Hepatocyte (in vitro differentiated cells): ENCODE measurements at regions not wholly inside any gene's neighbourhood (a gene's known extent, or its start where the extent isn't known, plus 50 kb on each side); places are given as distances from the start of the nearest gene placed in this dataset.
A peak's percentile ranks its signal among the peaks of the same experiment; 100 is the strongest.

Source experiments
- DNase-seq: peaks from one replicate; pipeline ENCODE4 v3.0.0-alpha.2; 2016; ENCODE audit warnings: low spot score
- H2AFZ ChIP-seq: fragments of 200-600 bp; sonication (generic); 2 replicates; pipeline ENCODE4 v1.6.0; 2016; ENCODE audit warnings: antibody characterized with exemption, mild to moderate bottlenecking
- H3K27ac ChIP-seq: fragments of 200-600 bp; sonication (generic); 2 replicates; pipeline ENCODE4 v1.5.1; 2016; ENCODE audit warnings: mild to moderate bottlenecking
- H3K27me3 ChIP-seq: fragments of 200-600 bp; sonication (generic); 2 replicates; pipeline ENCODE4 v1.6.1; 2016
- H3K36me3 ChIP-seq: fragments of 200-600 bp; sonication (generic); replicated peaks from 2 replicates; pipeline ENCODE4 v1.5.1; 2016; ENCODE audit warnings: low read depth; ENCODE audit not compliant: insufficient read depth
- H3K4me1 ChIP-seq: fragments of 200-600 bp; sonication (generic); 2 replicates; pipeline ENCODE4 v1.5.1; 2016; ENCODE audit warnings: mild to moderate bottlenecking, moderate library complexity; ENCODE audit not compliant: insufficient read depth
- H3K4me2 ChIP-seq: fragments of 200-600 bp; sonication (generic); 2 replicates; pipeline ENCODE4 v1.6.0; 2016
- H3K4me3 ChIP-seq: fragments of 200-600 bp; sonication (generic); 2 replicates; pipeline ENCODE4 v1.5.1; 2016; ENCODE audit warnings: mild to moderate bottlenecking
- H3K79me2 ChIP-seq: fragments of 200-600 bp; sonication (generic); 2 replicates; pipeline ENCODE4 v1.6.0; 2017; ENCODE audit warnings: mild to moderate bottlenecking
- H3K9me2 ChIP-seq: fragments of 200-600 bp; sonication (generic); replicated peaks from 2 replicates; pipeline ENCODE4 v1.6.0; 2017; ENCODE audit warnings: mild to moderate bottlenecking; ENCODE audit not compliant: insufficient read depth
- H3K9me3 ChIP-seq: fragments of 200-600 bp; sonication (generic); 2 replicates; pipeline ENCODE4 v1.5.1; 2016; ENCODE audit warnings: low read depth, mild to moderate bottlenecking
- H4K20me1 ChIP-seq: fragments of 200-600 bp; sonication (generic); 2 replicates; pipeline ENCODE4 v1.6.0; 2016; ENCODE audit warnings: mild to moderate bottlenecking; ENCODE audit not compliant: insufficient read depth, poor library complexity, severe bottlenecking
- CTCF ChIP-seq: fragments of 200-600 bp; sonication (generic); IDR thresholded peaks from 2 replicates; pipeline ENCODE4 v1.5.1; 2016; ENCODE audit warnings: antibody characterized with exemption, mild to moderate bottlenecking; ENCODE audit not compliant: poor library complexity
- EZH2 ChIP-seq: fragments of 200-600 bp; sonication (generic); IDR thresholded peaks from 2 replicates; pipeline ENCODE4 v1.6.1; 2016; ENCODE audit warnings: antibody characterized with exemption, mild to moderate bottlenecking, borderline replicate concordance
- EZH2phosphoT487 ChIP-seq: fragments of 200-600 bp; sonication (generic); IDR thresholded peaks from one replicate; pipeline ENCODE4 v1.6.1; 2018; ENCODE audit warnings: antibody characterized with exemption, mild to moderate bottlenecking, low read depth, moderate library complexity; ENCODE audit not compliant: unreplicated experiment, severe bottlenecking
- WGBS: methylation state at CpG from one replicate; pipeline ENCODE4 v1.1.6; 2016; ENCODE audit warnings: low lambda C conversion rate; ENCODE audit errors: missing lambda C conversion rate; 5-methylcytosine and 5-hydroxymethylcytosine counted together

- H3K36me3 ChIP-seq, result no peaks in the 10 kb centered on the region
- TF ChIP-seq EZH2 (no peak), EZH2phosphoT487 (no peak), CTCF (no peak)
- no peak overlapping the region for H3K4me3 ChIP-seq
- no peaks in the 10 kb centered on the region for H3K4me1 ChIP-seq
- H3K4me2 ChIP-seq, result no peak overlapping the region
- H3K79me2 ChIP-seq, result no peaks in the 10 kb centered on the region
- H4K20me1 ChIP-seq, result no peaks in the 10 kb centered on the region
- 90% methylated on average over 11 of the region's 11 CpGs for WGBS
- no peaks in the 10 kb centered on the region for H3K9me3 ChIP-seq
- no peaks in the 10 kb centered on the region for H3K9me2 ChIP-seq
- DNase-seq, result no peak
- H2AFZ ChIP-seq, result no peak overlapping the region
- no peaks in the 10 kb centered on the region for H3K27me3 ChIP-seq
- no peak overlapping the region for H3K27ac ChIP-seq
These were observed 207.4 kb upstream of the INTU start for GRCh38 chr4:127425202-127425845.

DNA sequence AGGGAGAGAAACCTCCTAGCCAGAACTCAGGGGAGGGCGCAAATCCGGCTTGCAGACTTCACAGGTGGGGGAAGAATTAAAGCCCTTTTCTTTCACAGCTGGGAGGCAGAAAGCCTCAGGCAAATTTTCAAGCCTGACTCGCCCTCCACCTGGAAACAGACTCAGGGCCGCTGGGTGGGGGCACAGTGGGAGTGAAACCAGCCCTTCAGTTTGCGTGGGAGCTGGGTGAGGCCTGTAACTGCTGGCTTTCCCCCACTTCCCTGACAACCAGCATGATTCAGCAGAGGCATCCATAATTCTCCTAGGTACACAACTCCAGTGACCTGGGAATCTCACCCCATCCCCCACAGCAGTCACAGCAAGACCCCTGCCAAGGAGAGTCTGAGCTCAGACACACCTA is 206.9 kb upstream of the INTU start:
- H3K79me2 ChIP-seq, result no peaks in the 10 kb centered on the region
- 85% methylated on average over 5 of the region's 5 CpGs for WGBS
- no peak overlapping the region for H3K4me2 ChIP-seq
- no peaks in the 10 kb centered on the region for H3K27me3 ChIP-seq
- no peak for TF ChIP-seq CTCF
- TF ChIP-seq EZH2, result no peak
- H4K20me1 ChIP-seq, result no peaks in the 10 kb centered on the region
- no peaks in the 10 kb centered on the region for H3K9me3 ChIP-seq
- no peaks in the 10 kb centered on the region for H3K36me3 ChIP-seq
- H2AFZ ChIP-seq, result no peak overlapping the region
- H3K4me1 ChIP-seq, result no peaks in the 10 kb centered on the region
- H3K9me2 ChIP-seq, result no peaks in the 10 kb centered on the region
- DNase-seq, result no peak
- no peak overlapping the region for H3K4me3 ChIP-seq
- H3K27ac ChIP-seq, result no peak overlapping the region

DNA sequence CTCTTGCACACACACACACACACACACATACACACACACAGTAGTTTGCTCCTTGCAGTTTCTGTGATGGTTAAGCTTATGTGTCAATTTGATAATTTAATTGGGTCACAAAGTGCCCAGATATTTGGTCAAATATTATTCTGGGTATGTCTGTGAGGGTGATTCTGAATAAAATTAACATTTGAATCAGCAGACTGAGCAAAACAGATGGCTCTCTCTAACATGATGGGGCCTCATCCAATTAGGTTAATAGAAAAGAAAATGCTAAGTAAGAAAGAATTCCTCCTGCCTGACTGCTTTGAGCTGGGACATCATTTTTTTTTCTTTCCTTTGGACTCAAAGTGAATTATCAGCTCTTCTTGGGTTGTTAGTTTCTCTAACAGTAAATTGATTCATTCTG is 191.2 kb upstream of the INTU start:
- Histone ChIP-seq H3K79me2 (no peaks in the 10 kb centered on the region), H3K4me2 (no peak overlapping the region), H3K27me3 (no peaks in the 10 kb centered on the region), H3K27ac (no peak overlapping the region), H3K36me3 (no peaks in the 10 kb centered on the region), H2AFZ (no peak overlapping the region), H3K9me3 (no peaks in the 10 kb centered on the region), H4K20me1 (no peaks in the 10 kb centered on the region), H3K9me2 (no peaks in the 10 kb centered on the region), H3K4me3 (no peak overlapping the region), H3K4me1 (peaks cover 4% of the 10 kb centered on the region)
- TF ChIP-seq EZH2, result no peak
- no peak for TF ChIP-seq CTCF
- DNase-seq, result no peak

- no peak for TF ChIP-seq EZH2
- no peak for TF ChIP-seq CTCF
- TF ChIP-seq EZH2phosphoT487, result no peak
- Histone ChIP-seq H3K4me2 (no peak overlapping the region), H4K20me1 (no peaks in the 10 kb centered on the region), H3K36me3 (no peaks in the 10 kb centered on the region), H3K9me3 (no peaks in the 10 kb centered on the region), H3K27me3 (no peaks in the 10 kb centered on the region), H3K27ac (peak overlapping the region; percentile 63), H3K79me2 (no peaks in the 10 kb centered on the region), H2AFZ (no peak overlapping the region), H3K9me2 (no peaks in the 10 kb centered on the region), H3K4me3 (no peak overlapping the region), H3K4me1 (peaks cover 4% of the 10 kb centered on the region)
- peak; percentile 31 for DNase-seq
- 30% methylated on average over 3 of the region's 3 CpGs for WGBS
These were observed 187.3 kb upstream of the INTU start for GRCh38 chr4:127445471-127445870.
